Breast epithelium (tissue), 3 donors: ENCODE measurements at regions not wholly inside any gene's neighbourhood (a gene's known extent, or its start where the extent isn't known, plus 50 kb on each side); places are given as distances from the start of the nearest gene placed in this dataset.

Experiments
- POLR2A ChIP-seq: fragments of 450-650 bp; IDR thresholded peaks from one replicate; pipeline ENCODE4 v1.6.1; 2016; ENCODE audit warnings: antibody characterized with exemption, mild to moderate bottlenecking, moderate library complexity
- POLR2AphosphoS5 ChIP-seq, 3 donors: sonication (generic); formaldehyde crosslinking; IDR thresholded peaks; one replicate each; pipeline ENCODE4 v1.6.1; 2017; ENCODE audit warnings: antibody characterized with exemption in 3 of 3

DNA sequence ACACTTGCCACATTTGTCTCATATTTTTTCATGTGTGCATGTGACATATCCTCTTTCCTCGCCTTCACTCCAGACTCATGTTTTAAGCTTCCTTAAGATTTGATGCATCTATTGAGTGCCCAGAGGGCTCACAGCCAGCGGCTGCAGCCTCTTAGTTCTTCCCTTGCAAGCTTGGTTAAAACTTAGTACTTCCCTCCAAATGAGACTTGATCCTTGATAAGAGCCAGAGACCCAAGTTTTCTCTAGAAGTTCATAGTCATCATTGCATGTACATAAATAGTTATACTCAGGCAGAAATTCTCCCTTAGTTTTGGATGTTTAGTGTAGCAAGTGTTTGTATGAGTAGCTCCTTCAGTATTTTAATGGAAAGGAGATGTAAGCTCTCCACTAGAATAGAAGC, 337.6 kb upstream of the B3GALT2 start:
- TF ChIP-seq POLR2A, result no peak
- no peak for TF ChIP-seq POLR2AphosphoS5 (IDR thresholded peaks at IDR 0.05)
